ENCODE measurements at regions not wholly inside any gene's neighbourhood (a gene's known extent, or its start where the extent isn't known, plus 50 kb on each side); places are given as distances from the start of the nearest gene placed in this dataset.

GRCh38 chr10:117876210-117876609 lies 170.5 kb downstream of the RAB11FIP2 start:
- TF ChIP-seq CTCF (IDR thresholded peaks at IDR 0.05; ENCODE audit: insufficient read depth, low read depth, low read length): no peak
- no peak overlapping the region for H3K4me3 ChIP-seq (ENCODE audit: low read depth, low read length)
- DNase-seq (ENCODE audit: low read depth): no peak

DNA sequence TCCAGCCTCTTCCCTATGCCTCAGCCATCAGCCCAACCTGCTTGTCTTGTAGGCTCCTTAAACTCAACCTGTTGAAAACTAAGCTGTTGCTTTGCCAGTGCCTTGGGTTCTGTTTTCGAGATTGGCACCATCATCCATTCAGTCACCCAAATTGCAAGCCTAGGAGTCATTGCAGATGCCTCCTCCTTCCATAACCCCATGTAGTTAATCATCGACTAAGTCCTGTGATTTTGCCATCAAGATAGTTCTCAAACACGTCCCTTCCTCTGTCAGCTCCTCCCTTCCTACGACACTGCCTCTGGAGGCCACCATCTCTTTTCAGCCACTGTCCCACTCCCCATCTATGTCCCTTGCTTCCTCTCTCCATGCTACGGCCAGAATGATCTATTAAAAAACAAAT lies 168.1 kb downstream of the RAB11FIP2 start:
- no peak overlapping the region for H3K4me3 ChIP-seq (ENCODE audit: low read depth, low read length)
- DNase-seq (ENCODE audit: low read depth): no peak
- TF ChIP-seq CTCF (IDR thresholded peaks at IDR 0.05; ENCODE audit: insufficient read depth, low read depth, low read length): no peak

DNA sequence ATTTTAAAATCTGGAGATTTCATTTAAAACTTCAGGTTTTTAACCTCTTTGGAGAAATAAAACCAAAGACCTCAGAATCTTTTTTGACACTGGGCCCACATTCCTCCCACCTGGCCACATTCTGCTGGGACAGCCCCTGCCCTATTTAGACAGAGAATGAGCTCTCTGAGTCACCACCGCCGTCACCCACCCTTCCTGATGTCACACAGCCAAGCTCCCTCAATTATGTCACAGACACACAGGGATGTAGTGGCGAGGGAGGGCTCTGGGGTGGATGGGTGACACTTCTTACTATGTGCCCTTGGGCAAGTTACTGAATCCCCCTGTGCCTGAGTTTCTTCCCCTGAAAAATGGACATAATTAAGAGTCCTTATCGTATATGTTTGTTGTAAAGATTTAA lies 162.6 kb downstream of the RAB11FIP2 start:
- TF ChIP-seq CTCF (IDR thresholded peaks at IDR 0.05; ENCODE audit: insufficient read depth, low read depth, low read length): no peak
- no peak overlapping the region for H3K4me3 ChIP-seq (ENCODE audit: low read depth, low read length)
- no peak for DNase-seq (ENCODE audit: low read depth)

DNA sequence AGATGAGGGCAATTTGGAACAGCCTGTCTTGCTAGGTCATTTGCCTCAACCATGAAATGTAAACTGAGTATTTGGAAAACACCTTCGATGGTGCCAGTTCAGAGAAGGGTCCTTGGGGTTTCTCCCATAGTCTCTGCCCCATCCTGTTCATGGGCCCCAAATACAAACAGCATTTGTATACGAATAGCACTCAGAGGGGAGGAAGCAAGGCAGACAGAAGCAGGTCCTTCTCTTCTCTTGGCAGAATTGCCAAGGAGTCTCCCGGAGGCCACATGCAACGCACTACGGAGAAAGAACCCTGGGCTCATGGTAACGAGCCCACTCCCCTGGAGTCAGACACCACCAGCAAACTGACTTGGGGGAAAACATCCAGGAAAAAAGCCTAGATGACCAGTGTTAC lies 162.1 kb downstream of the RAB11FIP2 start:
- no peak for DNase-seq (ENCODE audit: low read depth)
- no peak overlapping the region for H3K4me3 ChIP-seq (ENCODE audit: low read depth, low read length)
- no peak for TF ChIP-seq CTCF (IDR thresholded peaks at IDR 0.05; ENCODE audit: insufficient read depth, low read depth, low read length)

GRCh38 chr10:117885206-117885829 lies 161.4 kb downstream of the RAB11FIP2 start:
- TF ChIP-seq CTCF (IDR thresholded peaks at IDR 0.05; ENCODE audit: insufficient read depth, low read depth, low read length): no peak
- DNase-seq (ENCODE audit: low read depth): no peak
- no peak overlapping the region for H3K4me3 ChIP-seq (ENCODE audit: low read depth, low read length)

- no peak for DNase-seq (ENCODE audit: low read depth)
- H3K4me3 ChIP-seq (ENCODE audit: low read depth, low read length): no peak overlapping the region
- no peak for TF ChIP-seq CTCF (IDR thresholded peaks at IDR 0.05; ENCODE audit: insufficient read depth, low read depth, low read length)
Observed at GRCh38 chr10:117886766-117887165, 160.0 kb downstream of the RAB11FIP2 start.

- H3K4me3 ChIP-seq (ENCODE audit: low read depth, low read length): no peak overlapping the region
- DNase-seq (ENCODE audit: low read depth): no peak
- TF ChIP-seq CTCF (IDR thresholded peaks at IDR 0.05; ENCODE audit: insufficient read depth, low read depth, low read length): no peak
Observed at GRCh38 chr10:117889664-117890063, 157.1 kb downstream of the RAB11FIP2 start.

Data from fibroblast of villous mesenchyme (primary cell).